IgD-negative memory B cell (primary cell): ENCODE measurements at regions not wholly inside any gene's neighbourhood (a gene's known extent, or its start where the extent isn't known, plus 50 kb on each side); places are given as distances from the start of the nearest gene placed in this dataset.
A peak's percentile ranks its signal among the peaks of the same experiment; 100 is the strongest.
"Not testable (repeated sequence)": the region's sequence is repeated elsewhere in the genome, so short reads cannot be mapped to it uniquely, and the experiment has no call there.

Experiments
- H3K27ac Mint-ChIP-seq, 3 donors: one replicate each; pipeline ENCODE4 v1.8.0; 2020 to 2022; ENCODE audit warnings: mild to moderate bottlenecking in 3 of 3, mixed read lengths in 3 of 3, moderate library complexity in 1 of 3
- H3K27me3 Mint-ChIP-seq: one replicate; pipeline ENCODE4 v1.8.0; 2021; ENCODE audit warnings: mixed read lengths
- H3K36me3 Mint-ChIP-seq: one replicate; pipeline ENCODE4 v1.8.0; 2020; ENCODE audit warnings: mild to moderate bottlenecking, mixed read lengths
- H3K4me1 Mint-ChIP-seq, 3 donors: one replicate each; pipeline ENCODE4 v1.8.0; 2020 to 2022; ENCODE audit warnings: mixed read lengths in 3 of 3, mild to moderate bottlenecking in 1 of 3
- H3K4me3 Mint-ChIP-seq, 4 donors: one replicate each; pipeline ENCODE4 v1.8.0; 2020 to 2022; ENCODE audit warnings: mild to moderate bottlenecking in 4 of 4, mixed read lengths in 4 of 4, moderate library complexity in 3 of 4
- H3K9me3 Mint-ChIP-seq, 3 donors: one replicate each; pipeline ENCODE4 v1.8.0; 2020 to 2021; ENCODE audit warnings: mixed read lengths in 3 of 3, mild to moderate bottlenecking in 1 of 3

GRCh38 chr2:139492131-139492680 lies 712.0 kb upstream of the NXPH2 start:
- Mint-ChIP-seq H3K4me1 (no peaks in the 10 kb centered on the region), H3K36me3 (no peaks in the 10 kb centered on the region), H3K27ac (no peak overlapping the region)

GRCh38 chr2:139480161-139480650 lies 700.0 kb upstream of the NXPH2 start:
- Mint-ChIP-seq H3K4me1 (no peaks in the 10 kb centered on the region), H3K36me3 (no peaks in the 10 kb centered on the region), H3K27me3 (no peaks in the 10 kb centered on the region), H3K4me3 (no peak overlapping the region), H3K9me3 (peaks cover 2 to 5% (median 3%) of the 10 kb centered on the region in 3 donors), H3K27ac (no peak overlapping the region)

More at GRCh38 chr2:139492131-139492680, 712.0 kb upstream of the NXPH2 start:
- Mint-ChIP-seq H3K9me3 (peaks cover 0 to 6% (median 2%) of the 10 kb centered on the region in 3 donors), H3K4me3 (no peak overlapping the region), H3K27me3 (no peaks in the 10 kb centered on the region)

- Mint-ChIP-seq H3K27me3 (no peaks in the 10 kb centered on the region), H3K4me3 (no peak overlapping the region), H3K27ac (no peak overlapping the region), H3K36me3 (no peaks in the 10 kb centered on the region), H3K9me3 (peaks cover 2 to 5% (median 3%) of the 10 kb centered on the region in 3 donors), H3K4me1 (no peaks in the 10 kb centered on the region)
These were observed 698.1 kb upstream of the NXPH2 start for GRCh38 chr2:139478165-139478914.

GRCh38 chr2:139477618-139478017 lies 697.4 kb upstream of the NXPH2 start:
- Mint-ChIP-seq H3K4me1 (no peaks in the 10 kb centered on the region), H3K36me3 (no peaks in the 10 kb centered on the region), H3K9me3 (peaks cover 2 to 5% (median 3%) of the 10 kb centered on the region in 3 donors), H3K27ac (no peak overlapping the region), H3K4me3 (no peak overlapping the region), H3K27me3 (no peaks in the 10 kb centered on the region)

GRCh38 chr2:139469985-139470384 lies 689.8 kb upstream of the NXPH2 start:
- H3K9me3 Mint-ChIP-seq, result peaks cover 0 to 2% (median 1%) of the 10 kb centered on the region in 3 donors

GRCh38 chr2:139465789-139466188 lies 685.6 kb upstream of the NXPH2 start:
- Mint-ChIP-seq H3K27ac (no peak overlapping the region), H3K36me3 (no peaks in the 10 kb centered on the region), H3K9me3 (peaks cover 0 to 2% (median 1%) of the 10 kb centered on the region in 3 donors), H3K4me3 (no peak overlapping the region), H3K4me1 (no peaks in the 10 kb centered on the region), H3K27me3 (no peaks in the 10 kb centered on the region)

More at GRCh38 chr2:139469985-139470384, 689.8 kb upstream of the NXPH2 start:
- H3K27ac Mint-ChIP-seq, result no peak overlapping the region
- H3K4me3 Mint-ChIP-seq, result no peak overlapping the region
- no peaks in the 10 kb centered on the region for H3K27me3 Mint-ChIP-seq
- H3K36me3 Mint-ChIP-seq, result no peaks in the 10 kb centered on the region
- no peaks in the 10 kb centered on the region for H3K4me1 Mint-ChIP-seq

GRCh38 chr2:139457873-139458272 lies 677.7 kb upstream of the NXPH2 start:
- no peaks in the 10 kb centered on the region for H3K36me3 Mint-ChIP-seq
- no peaks in the 10 kb centered on the region for H3K27me3 Mint-ChIP-seq
- H3K4me3 Mint-ChIP-seq, result no peak overlapping the region
- peaks cover 8 to 11% (median 9%) of the 10 kb centered on the region in 3 donors for H3K9me3 Mint-ChIP-seq
- H3K4me1 Mint-ChIP-seq, result no peaks in the 10 kb centered on the region
- no peak overlapping the region for H3K27ac Mint-ChIP-seq

- H3K4me1 Mint-ChIP-seq, result no peaks in the 10 kb centered on the region
- peaks cover 6 to 19% (median 14%) of the 10 kb centered on the region in 3 donors for H3K9me3 Mint-ChIP-seq
- H3K27me3 Mint-ChIP-seq, result no peaks in the 10 kb centered on the region
- H3K36me3 Mint-ChIP-seq, result no peaks in the 10 kb centered on the region
- H3K27ac Mint-ChIP-seq, result peak overlapping the region in 1 of 3 donors; percentile 34
- no peak overlapping the region for H3K4me3 Mint-ChIP-seq
These were observed 674.1 kb upstream of the NXPH2 start for GRCh38 chr2:139454251-139454650.

GRCh38 chr2:139439100-139439499 lies 658.9 kb upstream of the NXPH2 start:
- Mint-ChIP-seq H3K4me3 (no peak overlapping the region), H3K27me3 (no peaks in the 10 kb centered on the region), H3K4me1 (no peaks in the 10 kb centered on the region), H3K36me3 (no peaks in the 10 kb centered on the region), H3K9me3 (peaks cover 2 to 10% (median 2%) of the 10 kb centered on the region in 3 donors), H3K27ac (no peak overlapping the region)

- Mint-ChIP-seq H3K36me3 (no peaks in the 10 kb centered on the region), H3K27ac (no peak overlapping the region), H3K27me3 (no peaks in the 10 kb centered on the region), H3K4me1 (no peaks in the 10 kb centered on the region), H3K9me3 (peaks cover 2 to 10% (median 2%) of the 10 kb centered on the region in 3 donors), H3K4me3 (no peak overlapping the region)
These were observed 658.3 kb upstream of the NXPH2 start for GRCh38 chr2:139438478-139438877.

GRCh38 chr2:139427164-139427563 lies 647.0 kb upstream of the NXPH2 start:
- H3K27me3 Mint-ChIP-seq, result no peaks in the 10 kb centered on the region
- H3K9me3 Mint-ChIP-seq, result peaks cover 2 to 19% (median 4%) of the 10 kb centered on the region in 3 donors
- no peak overlapping the region for H3K4me3 Mint-ChIP-seq
- no peaks in the 10 kb centered on the region for H3K36me3 Mint-ChIP-seq
- no peaks in the 10 kb centered on the region for H3K4me1 Mint-ChIP-seq
- no peak overlapping the region for H3K27ac Mint-ChIP-seq

- H3K27ac Mint-ChIP-seq, result no peak overlapping the region
- no peak overlapping the region for H3K4me3 Mint-ChIP-seq
- no peaks in the 10 kb centered on the region for H3K27me3 Mint-ChIP-seq
- H3K9me3 Mint-ChIP-seq, result peaks cover 0 to 17% (median 5%) of the 10 kb centered on the region in 3 donors
- H3K4me1 Mint-ChIP-seq, result no peaks in the 10 kb centered on the region
- H3K36me3 Mint-ChIP-seq, result no peaks in the 10 kb centered on the region
These were observed 643.9 kb upstream of the NXPH2 start for GRCh38 chr2:139424101-139424500.

- H3K9me3 Mint-ChIP-seq, result peaks cover 2 to 15% (median 3%) of the 10 kb centered on the region in 3 donors
- peaks cover 0 to 3% (median 0%) of the 10 kb centered on the region in 3 donors for H3K4me1 Mint-ChIP-seq
- H3K36me3 Mint-ChIP-seq, result no peaks in the 10 kb centered on the region
- H3K4me3 Mint-ChIP-seq, result no peak overlapping the region
- no peaks in the 10 kb centered on the region for H3K27me3 Mint-ChIP-seq
- no peak overlapping the region for H3K27ac Mint-ChIP-seq
These were observed 631.0 kb upstream of the NXPH2 start for GRCh38 chr2:139411236-139411635.

GRCh38 chr2:139410833-139411174 lies 630.6 kb upstream of the NXPH2 start:
- not testable (repeated sequence) for H3K36me3 Mint-ChIP-seq, H3K4me1 Mint-ChIP-seq, H3K27ac Mint-ChIP-seq, H3K4me3 Mint-ChIP-seq, H3K27me3 Mint-ChIP-seq
- peaks cover 2 to 15% (median 3%) of the 10 kb centered on the region in 3 donors for H3K9me3 Mint-ChIP-seq

- not testable (repeated sequence) for H3K27ac Mint-ChIP-seq, H3K36me3 Mint-ChIP-seq, H3K27me3 Mint-ChIP-seq, H3K4me1 Mint-ChIP-seq, H3K4me3 Mint-ChIP-seq
- H3K9me3 Mint-ChIP-seq, result peaks cover 2 to 17% (median 3%) of the 10 kb centered on the region in 3 donors
These were observed 630.1 kb upstream of the NXPH2 start for GRCh38 chr2:139410147-139410832.
